Body of pancreas (tissue), 4 donors: ENCODE measurements at regions not wholly inside any gene's neighbourhood (a gene's known extent, or its start where the extent isn't known, plus 50 kb on each side); places are given as distances from the start of the nearest gene placed in this dataset.

Experiments used
- POLR2A ChIP-seq, 3 donors: fragments of 450-650 bp; IDR thresholded peaks; one replicate each; pipeline ENCODE4 v1.6.1; 2016; ENCODE audit warnings: antibody characterized with exemption in 3 of 3, mild to moderate bottlenecking in 2 of 3
- TF ChIP-seq, protein P1 (sequence below), 7 experiments: fragments of 450-650 bp in 4 of 7; fragments of 200-600 bp in 3 of 7; sonication (generic) in 3 of 7; IDR thresholded peaks; one replicate each; pipeline ENCODE4 v1.5.1; 2016 to 2019; ENCODE audit warnings: antibody characterized with exemption in 7 of 7

DNA sequence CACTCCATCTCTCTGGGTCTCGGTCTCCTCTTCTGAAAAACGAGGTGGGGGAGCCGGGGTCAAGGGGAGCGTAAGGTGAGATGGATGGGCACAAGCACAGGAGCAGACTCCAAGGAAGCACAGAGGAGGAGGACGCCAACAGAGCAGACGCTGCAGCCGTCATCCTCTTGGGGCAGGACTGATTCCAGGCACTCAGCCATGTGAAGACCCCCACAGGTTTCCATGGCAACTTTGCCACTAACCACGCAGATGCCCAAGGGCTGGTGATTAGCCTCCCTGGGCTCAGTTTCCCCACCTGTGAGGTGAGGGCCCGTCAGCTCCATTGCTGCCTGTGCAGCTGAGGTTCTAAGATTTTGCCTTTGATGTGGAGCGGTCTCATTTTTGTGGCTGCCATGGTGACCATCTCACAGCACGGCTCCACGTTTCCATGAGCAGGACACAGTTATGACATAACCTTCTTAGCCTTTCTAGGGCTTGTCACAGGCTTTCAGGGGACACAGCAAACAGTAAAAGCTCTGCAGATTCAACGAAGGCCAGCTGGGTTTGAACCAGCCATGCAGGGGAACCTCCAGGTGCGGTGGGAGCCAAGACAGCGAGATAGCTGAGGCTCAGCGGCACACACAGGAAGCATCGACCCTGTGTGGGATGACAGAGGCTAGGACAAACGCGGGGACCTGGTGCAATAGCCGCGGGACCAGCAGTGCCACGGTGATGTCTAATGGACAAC is 170.3 kb downstream of the NUP210 start:
- TF ChIP-seq, protein P1, sequence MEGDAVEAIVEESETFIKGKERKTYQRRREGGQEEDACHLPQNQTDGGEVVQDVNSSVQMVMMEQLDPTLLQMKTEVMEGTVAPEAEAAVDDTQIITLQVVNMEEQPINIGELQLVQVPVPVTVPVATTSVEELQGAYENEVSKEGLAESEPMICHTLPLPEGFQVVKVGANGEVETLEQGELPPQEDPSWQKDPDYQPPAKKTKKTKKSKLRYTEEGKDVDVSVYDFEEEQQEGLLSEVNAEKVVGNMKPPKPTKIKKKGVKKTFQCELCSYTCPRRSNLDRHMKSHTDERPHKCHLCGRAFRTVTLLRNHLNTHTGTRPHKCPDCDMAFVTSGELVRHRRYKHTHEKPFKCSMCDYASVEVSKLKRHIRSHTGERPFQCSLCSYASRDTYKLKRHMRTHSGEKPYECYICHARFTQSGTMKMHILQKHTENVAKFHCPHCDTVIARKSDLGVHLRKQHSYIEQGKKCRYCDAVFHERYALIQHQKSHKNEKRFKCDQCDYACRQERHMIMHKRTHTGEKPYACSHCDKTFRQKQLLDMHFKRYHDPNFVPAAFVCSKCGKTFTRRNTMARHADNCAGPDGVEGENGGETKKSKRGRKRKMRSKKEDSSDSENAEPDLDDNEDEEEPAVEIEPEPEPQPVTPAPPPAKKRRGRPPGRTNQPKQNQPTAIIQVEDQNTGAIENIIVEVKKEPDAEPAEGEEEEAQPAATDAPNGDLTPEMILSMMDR (IDR thresholded peaks at IDR 0.05), result no peak
- no peak for TF ChIP-seq POLR2A (IDR thresholded peaks at IDR 0.05)
